Stimulated activated CD8-positive, alpha-beta memory T cell treated with anti-CD3 and anti-CD28 coated beads, Interleukin-4, amount 100 ng/mL, for 48 hours (primary cell): ENCODE measurements at regions not wholly inside any gene's neighbourhood (a gene's known extent, or its start where the extent isn't known, plus 50 kb on each side); places are given as distances from the start of the nearest gene placed in this dataset.

ENCODE experiments used
- DNase-seq: peaks from one replicate; pipeline ENCODE4 v3.0.0-alpha.2; 2020

- DNase-seq = no peak
Measured at GRCh38 chr3:30945291-30945690, 50.8 kb upstream of the GADL1 start.

- DNase-seq = no peak
Measured at GRCh38 chr3:30948426-30948825, 54.0 kb upstream of the GADL1 start.

DNA sequence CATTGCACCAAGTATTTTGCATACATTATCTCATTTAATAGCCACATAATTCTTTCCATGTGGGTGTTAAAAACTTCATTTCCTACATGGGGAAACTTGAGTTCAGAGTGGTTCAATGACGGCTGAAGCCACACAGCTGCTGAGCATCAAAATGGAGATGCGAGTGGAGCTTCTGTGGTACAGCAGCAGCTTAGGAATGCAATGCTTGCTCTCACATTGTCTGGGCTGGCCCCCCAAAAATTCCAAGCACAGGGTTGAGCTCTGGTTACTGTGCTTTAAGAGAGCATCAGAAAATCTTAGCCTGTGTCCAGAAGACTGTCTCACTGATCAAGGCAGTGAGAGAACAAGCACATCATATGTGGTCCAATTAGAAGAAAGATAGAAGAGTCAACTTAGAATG, 57.4 kb upstream of the GADL1 start:
- DNase-seq = no peak

DNA sequence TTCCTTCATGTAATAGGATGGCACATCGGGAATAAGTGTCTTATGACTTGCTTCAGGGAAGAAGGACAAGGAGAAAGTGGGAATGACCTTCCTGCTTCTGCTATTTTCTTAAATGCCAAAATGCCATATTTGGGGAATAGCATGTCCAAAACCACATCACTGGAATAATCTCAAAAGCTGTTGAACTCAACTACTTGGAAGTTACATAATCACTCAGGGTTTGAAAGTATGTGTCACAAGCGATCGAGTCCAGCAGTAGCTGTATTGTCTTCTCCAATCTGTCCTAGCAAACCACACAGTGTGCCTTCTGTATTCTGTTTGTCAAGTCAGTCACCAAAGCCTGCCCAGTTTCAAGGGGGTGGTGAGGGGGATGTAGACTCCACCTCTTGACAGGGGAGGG, 58.3 kb upstream of the GADL1 start:
- no peak for DNase-seq

- DNase-seq = no peak
Measured at GRCh38 chr3:30954426-30954825, 60.0 kb upstream of the GADL1 start.

DNA sequence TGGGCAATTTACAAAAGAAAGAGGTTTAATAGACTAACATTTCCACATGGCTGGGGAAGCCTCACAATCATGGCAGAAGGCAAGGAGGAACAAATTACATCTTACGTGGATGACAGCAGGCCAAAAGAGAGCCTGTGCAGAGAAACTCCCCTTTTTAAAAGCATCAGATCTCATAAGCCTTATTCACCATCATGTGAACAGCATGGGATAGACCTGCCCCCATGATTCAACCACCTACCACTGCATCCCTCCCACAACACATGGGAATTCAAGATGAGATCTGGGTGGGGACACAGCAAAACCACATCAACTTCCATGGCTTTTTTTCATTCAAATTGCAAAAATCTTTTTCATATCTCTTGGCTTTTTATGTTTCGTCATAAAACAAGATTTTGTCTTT, 67.6 kb upstream of the GADL1 start:
- DNase-seq = no peak

GRCh38 chr3:30962493-30962892, 68.0 kb upstream of the GADL1 start:
- no peak for DNase-seq

DNA sequence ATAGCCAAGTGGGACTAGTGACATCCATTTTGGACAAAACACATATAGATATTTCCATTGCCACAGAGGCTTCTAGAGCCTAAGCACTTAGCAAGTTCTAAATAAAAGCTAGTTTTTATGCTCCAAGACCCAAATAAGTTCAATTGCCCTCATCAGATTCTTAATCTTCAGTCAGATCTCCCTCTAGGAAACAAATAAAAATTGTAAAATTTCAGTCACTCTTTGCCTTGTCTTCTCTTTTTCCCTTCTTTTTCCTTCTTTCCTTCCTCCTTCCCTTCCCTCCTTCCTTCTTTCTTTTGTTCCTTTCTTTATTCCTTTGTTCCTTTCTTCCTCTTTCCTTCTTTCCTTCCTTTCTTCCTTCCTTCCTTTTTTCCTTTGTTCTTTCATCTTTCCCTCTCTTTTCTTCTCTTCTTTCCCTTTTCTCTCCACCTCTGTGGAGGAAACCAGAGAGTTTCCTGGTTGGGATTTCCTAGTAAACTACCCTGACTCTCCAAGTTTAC, 68.8 kb upstream of the GADL1 start:
- no peak for DNase-seq

DNA sequence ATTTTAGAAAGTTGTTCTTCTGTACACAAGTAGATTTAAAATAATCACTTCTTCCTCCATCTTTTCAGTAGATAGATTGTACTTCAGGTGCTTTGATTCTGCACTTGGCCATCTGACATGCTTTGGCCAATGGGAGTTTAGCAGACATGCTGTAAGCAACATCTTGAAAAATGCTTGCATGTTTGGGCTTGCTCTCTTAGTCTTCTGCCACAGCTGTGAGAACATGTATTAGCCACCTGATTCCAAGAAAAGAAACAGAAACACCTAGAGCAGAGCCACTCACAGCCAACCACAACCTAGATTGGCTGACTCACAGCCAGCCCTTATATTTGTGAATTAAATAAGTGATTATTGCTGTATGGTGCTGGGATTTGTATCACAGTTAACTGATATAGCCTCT, 70.2 kb upstream of the GADL1 start:
- no peak for DNase-seq

DNA sequence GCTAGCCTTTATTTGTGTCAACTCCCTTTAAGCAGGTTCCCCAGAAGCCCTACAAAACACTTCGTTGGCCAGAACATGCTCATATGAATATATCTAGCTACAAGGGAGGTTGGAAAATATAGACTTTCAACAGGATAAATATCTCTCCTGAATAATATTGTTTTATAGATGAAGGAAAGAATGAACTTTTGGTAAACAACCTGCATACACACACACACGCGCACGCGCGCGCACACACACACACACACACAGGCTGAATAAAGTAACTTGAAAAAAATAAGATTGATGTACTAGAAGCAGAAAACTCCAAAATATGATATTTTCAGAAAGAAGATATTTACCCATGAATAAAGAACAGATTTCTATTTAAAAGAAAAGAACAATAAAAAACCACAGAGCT, 72.4 kb upstream of the GADL1 start:
- no peak for DNase-seq

DNA sequence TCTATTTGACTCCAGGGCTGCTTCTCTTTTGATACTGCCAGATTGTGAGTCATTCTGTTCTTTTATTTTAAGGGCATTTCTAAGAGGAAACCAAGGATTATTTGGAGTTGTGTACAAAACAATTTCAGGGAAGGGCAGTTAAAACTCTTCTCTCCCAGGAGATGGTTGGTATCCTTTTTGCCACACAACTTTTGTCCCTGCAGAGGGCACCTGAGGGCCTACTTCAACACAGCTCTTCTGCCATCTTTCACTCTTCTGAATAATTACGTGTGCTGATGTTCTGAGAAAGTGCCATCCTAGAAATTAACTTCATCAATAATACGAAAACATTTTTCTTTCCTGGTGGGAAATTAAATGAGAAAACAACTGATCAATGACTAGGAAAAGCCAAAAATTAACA, 75.7 kb upstream of the GADL1 start:
- DNase-seq = no peak

GRCh38 chr3:30972449-30972848, 78.0 kb upstream of the GADL1 start:
- DNase-seq = no peak

DNA sequence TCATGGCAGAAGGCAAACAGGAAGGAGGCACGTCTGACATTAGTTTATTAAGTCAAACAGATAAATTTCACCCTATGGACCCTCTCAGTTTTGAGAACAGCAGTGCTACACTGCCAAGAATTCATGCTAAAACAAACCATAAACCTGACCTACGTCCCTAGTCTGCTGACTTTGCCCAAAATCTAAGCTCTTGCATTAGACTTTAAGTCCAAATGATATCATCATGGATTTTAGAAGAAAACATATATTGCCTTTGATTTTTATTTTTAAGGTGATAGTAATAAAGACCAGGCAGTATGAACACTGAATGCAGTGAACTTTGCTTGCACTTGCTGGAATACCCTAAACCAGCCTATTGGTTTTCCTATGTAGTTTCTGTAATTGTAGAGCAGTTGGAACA, 79.6 kb upstream of the GADL1 start:
- no peak for DNase-seq

DNA sequence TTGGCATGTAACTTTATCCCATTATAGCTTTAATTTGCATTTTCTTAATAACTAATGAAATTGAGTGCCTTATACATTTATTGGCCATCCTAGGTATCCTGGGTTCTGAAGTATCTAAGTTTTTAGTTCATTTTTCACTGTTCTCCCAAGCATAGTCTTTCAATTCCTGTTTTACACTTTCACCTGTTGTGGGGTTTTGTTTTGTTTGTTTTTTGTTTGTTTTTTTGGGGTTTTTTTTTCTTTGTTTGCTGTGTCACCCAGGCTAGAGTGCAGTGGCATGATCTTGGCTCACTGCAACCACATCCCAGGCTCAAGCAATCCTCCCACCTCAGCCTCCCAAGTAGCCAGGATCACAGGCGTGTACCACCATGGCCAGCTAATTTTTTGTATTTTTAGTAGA, 83.1 kb upstream of the GADL1 start:
- DNase-seq = no peak

DNA sequence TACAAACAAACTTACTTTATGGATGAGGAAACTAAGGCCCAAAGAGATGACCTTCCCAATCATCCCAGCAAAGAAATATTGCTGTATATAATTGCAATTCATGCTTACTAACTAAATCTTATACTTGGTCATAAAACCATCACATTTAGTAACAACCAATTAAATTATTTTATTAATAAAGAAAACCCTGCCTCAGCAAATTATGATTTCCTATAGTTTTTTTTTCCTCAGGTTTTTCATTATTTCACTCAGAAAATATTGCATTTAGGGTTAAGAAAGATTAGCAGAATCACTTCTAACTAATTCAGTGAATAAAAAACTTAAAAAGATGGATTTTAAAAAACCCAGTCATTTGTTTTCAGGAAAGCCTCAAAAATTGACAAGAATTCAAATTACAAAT, 86.5 kb upstream of the GADL1 start:
- no peak for DNase-seq

GRCh38 chr3:30982416-30983075, 88.1 kb upstream of the GADL1 start:
- no peak for DNase-seq

DNA sequence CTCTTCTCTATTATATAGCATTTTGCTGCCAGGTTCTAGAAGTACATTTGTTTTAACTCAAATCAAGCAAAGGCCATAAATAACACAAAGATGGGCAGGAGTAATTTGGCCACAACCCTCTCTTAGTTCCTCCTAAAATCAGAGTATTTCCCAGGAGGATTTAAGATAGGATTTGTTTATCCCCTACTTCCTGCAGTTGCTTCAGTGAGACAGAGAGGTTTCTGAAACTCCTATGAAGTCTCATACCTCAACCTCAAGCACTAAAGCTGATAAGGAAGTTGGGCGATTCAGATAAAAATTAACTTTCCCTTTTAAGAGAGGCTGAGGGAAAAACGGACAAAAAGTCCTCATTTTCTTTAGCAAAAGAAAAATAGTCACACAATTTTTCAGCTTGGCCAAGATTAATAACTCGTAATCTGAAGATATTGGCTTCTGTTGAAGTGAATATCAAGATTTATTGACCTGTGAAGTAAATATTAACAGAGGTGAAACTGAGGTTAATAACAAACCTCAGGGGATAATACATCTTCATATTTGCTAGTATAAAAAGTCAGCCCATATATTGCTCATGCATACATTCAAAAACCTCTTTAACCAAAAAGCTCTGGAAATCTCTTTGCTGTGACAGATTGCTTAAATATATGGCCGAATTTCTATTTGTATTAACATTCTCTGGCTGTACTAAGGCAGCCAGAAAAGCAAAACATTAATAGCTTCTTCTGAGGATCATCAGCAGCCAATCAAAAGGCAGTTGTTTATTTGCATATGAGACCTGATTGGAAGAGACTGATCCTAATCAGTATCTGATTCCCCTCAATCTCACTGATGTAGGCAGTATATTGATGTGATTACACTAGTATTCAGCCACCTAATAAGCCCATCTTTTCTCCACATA, 90.6 kb upstream of the GADL1 start:
- DNase-seq = no peak

- no peak for DNase-seq
Measured at GRCh38 chr3:30986551-30986950, 92.1 kb upstream of the GADL1 start.

- DNase-seq = no peak
Measured at GRCh38 chr3:30988769-30989168, 94.3 kb upstream of the GADL1 start.

- no peak for DNase-seq
Measured at GRCh38 chr3:30989276-30990030, 95.0 kb upstream of the GADL1 start.

GRCh38 chr3:30996467-30996866, 102.0 kb upstream of the GADL1 start:
- no peak for DNase-seq

GRCh38 chr3:31002730-31003129, 108.3 kb upstream of the GADL1 start:
- DNase-seq = no peak

DNA sequence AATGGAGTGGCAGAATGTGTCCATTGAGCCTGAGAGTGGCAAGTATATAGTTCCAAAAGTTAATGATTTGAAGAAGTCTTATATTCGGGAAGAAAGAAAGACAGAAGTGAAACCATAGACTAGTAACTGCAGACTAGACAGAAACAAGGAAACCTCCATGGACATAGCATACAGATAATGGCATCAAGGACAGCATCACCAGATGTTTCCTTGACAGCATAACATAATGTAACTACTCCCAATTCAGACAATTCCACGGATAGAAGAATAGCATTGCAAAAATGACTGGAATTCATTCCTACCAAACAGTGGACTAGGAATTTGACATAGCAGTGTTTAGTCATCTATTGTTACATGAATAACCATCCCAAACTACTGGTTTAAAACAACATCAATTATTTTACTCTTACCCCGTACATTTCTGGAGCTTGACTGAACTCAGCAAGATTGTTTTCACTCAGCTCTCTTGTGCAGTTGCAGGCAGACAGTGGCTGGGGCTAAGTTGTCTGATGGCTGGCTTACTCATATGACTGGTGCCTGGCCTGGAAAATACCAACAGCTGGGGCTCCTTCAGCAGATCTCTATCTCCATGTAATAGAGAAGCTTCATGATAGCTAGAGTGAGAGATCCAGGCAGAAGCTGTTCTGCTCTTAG, 109.7 kb upstream of the GADL1 start:
- no peak for DNase-seq
